ENCODE measurements at regions not wholly inside any gene's neighbourhood (a gene's known extent, or its start where the extent isn't known, plus 50 kb on each side); places are given as distances from the start of the nearest gene placed in this dataset.

GRCh38 chr1:239446611-239447010 is 60.2 kb downstream of the CHRM3 start:
- no peak for TF ChIP-seq CTCF (IDR thresholded peaks at IDR 0.05; ENCODE audit: low read depth, low read length)
- no peak for TF ChIP-seq POLR2A (IDR thresholded peaks at IDR 0.05; ENCODE audit: extremely low read depth, insufficient read length)
- no peak for TF ChIP-seq MAX (IDR thresholded peaks at IDR 0.05; ENCODE audit: low read depth, low read length)
- no peak for TF ChIP-seq MYC (IDR thresholded peaks at IDR 0.05; ENCODE audit: low read depth, low read length)
